Kasumi-1 (cell line): ENCODE measurements at regions not wholly inside any gene's neighbourhood (a gene's known extent, or its start where the extent isn't known, plus 50 kb on each side); places are given as distances from the start of the nearest gene placed in this dataset.

Experiments used
- DNase-seq, 2 experiments: peaks; one replicate each; lab custom pipeline; 2025; lab: John Stamatoyannopoulos, UW

DNA sequence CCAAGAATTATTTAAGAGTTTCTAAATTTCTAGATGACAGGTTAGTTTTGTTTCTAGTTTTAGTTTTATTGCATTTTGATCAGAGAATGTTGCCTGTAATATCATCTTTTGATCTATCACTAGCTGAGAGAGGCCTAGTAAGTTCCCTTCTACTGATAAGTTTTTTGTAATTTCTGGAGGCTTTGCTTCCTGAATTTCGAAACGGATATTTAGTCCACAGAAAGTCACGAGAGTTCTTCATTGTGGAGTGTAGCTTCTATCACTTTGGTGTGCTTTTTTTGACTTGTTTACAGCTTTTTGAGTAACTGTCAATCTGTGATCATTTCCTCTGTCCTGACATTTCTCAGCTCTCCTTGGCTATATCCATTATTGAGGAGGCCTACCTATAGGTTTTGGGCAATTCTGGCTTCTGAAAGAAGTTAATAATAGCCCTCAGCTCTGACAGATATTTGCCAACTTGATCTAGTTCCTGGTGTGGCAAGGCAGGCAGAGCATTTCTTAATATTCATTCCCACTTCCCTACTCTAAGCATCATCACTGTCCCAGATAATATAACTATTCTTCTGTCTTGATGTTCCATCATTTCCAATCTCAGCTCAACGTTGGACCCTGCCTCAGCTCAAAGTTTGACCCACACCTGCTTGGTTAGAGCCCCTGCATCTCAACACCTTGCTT, 171.3 kb downstream of the BLID start:
- no peak for DNase-seq

- no peak for DNase-seq
Measured at GRCh38 chr11:121938076-121938475, 177.9 kb downstream of the BLID start.

DNA sequence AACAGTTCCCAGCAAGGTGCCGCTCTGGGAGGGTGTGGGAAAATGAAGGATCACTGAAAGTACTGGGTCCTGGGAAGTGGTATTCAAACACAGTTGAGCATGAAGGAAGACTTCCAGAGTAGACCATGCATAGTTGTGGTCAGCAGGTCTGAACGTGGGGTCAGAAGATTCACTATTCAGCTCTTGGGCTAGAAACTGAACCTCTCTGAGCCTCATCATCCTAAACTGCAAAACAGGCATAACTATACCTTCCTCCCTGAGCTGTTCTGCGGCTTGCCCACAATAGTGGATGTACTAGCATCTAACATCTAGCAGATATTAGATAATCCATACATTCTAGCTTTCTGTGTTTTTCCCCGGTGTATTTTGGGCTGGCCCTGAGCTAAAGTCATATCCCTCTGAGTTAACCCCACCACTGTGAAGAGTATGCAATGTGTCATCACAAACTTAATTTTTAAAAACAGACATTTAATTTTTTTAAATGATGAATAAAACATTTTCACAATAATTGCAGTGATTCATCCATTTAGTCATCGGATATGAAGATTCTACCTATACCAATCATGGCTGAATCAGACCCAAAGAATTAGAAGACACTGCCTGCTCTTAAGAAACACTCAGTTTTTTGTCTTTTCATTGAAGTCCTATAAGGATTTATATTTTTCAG, 179.1 kb downstream of the BLID start:
- no peak for DNase-seq

DNA sequence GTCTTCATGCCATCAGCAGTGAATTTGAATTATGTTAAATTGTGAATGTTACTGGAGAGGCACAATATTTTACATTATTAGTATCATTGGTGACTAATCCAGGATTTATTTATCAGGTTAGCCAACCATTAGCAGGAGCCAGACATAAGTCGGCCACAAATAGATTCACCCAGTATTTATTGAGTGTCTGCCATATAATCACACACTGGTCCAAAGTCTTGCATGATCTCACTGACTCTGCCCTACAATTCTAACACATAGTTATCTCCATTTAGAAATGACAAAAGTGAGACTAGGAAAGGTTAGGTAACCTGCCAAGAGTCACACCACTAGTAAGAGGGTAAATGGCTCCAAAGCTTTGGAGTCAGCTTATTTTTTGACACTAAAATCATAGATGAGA, 179.6 kb downstream of the BLID start:
- no peak for DNase-seq

DNA sequence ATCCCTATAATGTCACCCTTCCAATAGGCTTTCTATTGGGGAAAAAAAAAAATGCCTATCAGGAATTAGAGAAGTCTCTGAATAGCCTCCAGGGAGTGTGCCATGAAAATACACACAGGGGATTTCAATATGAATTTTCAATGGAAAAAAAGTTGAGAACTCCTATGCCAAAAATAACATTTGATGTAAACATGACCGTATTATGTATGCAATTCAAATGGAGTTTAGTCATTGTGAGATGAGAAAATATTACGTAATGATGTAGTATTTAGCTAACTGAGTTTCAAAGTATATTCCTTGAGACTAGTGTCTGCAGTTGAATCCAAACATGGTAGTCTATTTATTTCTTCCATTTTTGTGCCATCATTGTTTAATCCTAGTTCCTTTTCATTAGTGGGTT, 182.3 kb downstream of the BLID start:
- no peak for DNase-seq

GRCh38 chr11:121933294-121933693, 182.7 kb downstream of the BLID start:
- no peak for DNase-seq

GRCh38 chr11:121932646-121933185, 183.3 kb downstream of the BLID start:
- DNase-seq, result no peak

DNA sequence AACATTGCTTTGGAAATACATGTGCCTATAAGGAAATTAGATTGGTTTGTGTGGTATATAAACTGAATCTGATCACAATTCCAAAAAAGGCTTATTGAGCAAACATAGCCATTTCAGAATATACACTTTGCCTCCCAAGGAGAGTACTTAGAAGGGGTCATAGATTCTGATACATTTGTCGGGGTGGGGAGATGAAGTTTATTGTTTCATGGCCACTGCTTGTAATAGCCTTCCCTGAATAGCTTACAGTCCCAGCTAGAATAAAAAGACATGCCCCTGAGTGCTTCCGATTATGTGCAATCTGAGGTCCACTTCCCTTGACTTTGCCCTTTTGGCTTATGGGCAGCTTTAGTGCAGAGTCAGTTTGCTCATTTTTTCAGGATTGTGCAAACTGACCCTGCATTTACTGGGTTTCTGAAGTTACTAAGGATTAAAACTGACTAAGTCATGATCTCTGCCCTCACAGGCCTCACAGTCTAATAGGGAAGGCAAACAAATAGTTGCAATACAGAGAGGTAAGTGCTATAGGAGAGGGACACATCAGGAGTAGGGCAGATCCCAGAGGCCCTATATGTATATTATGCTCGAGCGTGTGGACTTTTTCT, 184.2 kb downstream of the BLID start:
- no peak for DNase-seq

- DNase-seq, result no peak
Measured at GRCh38 chr11:121931121-121931520, 184.9 kb downstream of the BLID start.

DNA sequence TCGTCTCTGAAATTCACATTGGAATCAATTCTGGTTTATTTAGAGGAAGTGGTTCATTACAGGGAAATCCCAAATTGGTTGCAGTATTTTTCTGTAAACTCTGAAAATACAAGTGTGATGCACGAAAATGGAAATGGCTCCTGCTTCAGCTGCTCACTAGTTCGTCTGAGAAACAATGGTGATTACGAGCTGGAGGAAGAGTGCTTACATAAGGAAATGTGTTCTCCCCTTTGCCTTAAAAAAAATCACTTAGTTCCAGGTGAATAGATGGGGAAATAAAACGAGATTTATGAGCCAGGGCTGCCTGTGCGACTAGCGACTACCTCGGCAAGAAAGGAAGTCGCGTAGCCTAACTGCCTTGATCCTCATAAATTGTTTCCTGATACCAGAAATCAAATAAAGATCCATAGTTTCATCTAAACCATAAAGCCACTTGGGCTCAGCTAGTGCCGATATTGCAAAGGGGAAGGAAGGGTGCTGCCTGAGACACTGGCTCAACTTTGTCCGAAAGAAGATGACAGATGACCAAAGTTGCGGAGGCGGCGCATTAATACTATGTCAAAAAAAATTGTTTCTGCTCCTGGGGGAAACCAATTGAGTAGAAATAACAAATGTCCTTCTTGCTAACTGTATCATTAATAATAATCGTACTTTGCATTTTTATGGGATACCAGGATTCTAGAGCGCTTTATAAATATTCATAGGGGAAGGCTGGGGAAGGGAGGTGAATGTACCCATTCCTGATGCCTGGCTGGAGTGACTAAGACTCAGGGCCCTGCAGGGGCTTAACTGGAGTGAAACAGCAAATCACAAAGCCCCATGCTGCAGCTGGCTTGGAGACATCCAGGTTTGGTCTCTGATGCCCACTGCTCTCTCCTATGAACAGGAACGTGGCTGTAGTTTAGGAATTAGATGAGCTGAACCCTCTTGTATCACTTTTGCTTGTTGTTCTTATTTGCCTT, 185.7 kb downstream of the BLID start:
- no peak for DNase-seq

DNA sequence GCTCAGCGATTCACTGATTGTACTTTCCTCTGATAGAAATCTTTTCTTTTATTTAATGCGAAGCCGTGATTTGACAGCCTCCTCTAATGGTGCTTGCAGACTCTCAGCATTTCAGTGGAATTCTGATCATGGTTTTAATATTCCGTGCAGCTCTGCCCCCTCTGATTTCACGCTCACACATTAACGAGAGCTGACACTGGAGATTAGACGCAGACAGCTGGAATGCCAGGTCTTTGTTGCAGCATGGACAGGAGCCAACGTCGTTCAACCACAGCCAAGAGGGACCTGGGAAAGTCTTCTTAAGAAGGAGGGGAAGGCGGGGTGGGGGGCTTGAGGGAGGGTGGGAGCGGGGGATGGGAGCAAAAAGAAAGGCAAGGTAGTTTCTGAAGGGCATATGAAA, 186.4 kb downstream of the BLID start:
- DNase-seq, result no peak

DNA sequence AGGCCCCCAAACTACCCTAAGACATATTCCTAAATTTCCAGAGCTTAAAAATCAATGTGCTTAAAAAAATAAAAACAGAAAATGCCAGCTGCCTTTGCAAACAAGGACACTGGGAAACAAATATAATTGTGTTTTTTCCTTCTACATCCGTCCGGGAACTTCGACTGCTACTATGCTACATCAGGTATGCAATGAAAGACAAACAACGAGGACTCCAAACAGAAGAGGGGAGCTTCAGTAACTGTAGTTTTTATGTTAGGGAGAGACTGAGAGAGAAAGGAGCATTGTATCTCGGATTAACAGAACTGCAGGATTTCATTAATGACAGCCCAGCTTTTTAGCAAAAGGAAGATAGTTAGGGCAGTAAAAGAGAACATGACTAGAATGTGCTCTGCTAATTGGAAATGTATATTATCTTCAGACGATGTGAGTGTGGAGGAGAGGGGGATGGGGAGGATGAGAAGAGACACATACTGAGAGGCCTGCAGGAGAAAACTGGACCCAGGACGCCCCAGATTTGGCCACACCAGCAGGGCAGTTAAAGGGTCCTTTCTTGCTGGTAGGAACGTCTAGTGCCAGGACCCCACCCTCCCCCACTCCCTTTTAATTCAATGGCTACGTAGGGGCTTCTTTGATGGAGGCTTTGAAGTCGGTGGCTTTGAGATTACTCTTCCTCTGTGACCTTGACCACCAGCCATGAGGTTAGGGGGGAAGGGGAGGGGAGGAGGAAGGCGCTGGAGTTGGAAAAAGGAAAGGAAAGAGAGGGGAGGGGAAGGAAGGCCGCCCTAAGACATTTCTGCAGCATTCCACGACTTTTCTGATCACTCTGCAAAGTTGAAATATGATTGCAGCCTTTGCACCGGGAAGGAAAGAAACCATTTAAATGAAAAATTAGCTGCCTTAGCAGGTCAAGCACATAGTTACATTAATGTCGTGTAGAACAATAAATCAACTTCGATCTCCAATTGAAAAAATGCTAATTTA, 187.1 kb downstream of the BLID start:
- DNase-seq, result no peak

DNA sequence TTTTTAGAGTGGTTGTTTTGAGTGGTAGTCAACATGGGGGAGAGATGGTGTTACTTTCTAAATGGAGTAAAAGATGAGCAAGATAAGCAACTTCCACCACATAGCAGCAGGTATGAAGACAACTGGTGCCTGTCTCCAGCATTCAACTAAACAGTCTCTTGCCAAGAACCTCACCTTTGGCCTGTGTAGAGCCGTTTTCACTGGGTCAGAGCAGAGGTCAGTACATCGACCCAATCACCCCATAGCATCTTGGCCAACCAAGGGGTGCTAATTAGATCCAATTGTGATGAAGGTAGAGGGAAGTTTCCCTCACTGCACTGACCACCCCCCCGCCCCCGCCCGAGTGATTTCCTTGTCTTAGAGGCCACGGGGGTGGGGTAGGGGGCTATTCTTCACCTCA, 188.2 kb downstream of the BLID start:
- DNase-seq, result no peak

- DNase-seq, result no peak
Measured at GRCh38 chr11:121927097-121927785, 188.8 kb downstream of the BLID start.

GRCh38 chr11:121924191-121924590, 191.8 kb downstream of the BLID start:
- no peak for DNase-seq

DNA sequence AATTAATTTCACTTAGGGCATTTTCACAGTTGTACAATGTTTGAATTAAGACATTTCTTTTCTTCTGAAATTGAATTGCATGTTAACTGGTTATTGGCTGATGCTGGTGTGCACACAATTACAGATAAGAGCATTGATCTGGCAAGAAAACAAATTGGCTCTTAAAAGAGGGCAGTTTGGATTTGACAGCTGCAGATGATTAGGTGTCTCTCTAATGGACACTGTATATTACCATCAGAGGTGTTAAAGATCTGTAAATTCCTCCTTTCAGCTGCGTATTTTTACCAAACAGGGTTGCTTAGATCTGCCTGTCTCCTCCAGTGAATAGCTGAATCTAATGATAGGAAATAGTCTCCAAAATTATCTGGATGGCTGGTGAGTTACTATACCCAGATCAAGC, 198.5 kb downstream of the BLID start:
- no peak for DNase-seq

DNA sequence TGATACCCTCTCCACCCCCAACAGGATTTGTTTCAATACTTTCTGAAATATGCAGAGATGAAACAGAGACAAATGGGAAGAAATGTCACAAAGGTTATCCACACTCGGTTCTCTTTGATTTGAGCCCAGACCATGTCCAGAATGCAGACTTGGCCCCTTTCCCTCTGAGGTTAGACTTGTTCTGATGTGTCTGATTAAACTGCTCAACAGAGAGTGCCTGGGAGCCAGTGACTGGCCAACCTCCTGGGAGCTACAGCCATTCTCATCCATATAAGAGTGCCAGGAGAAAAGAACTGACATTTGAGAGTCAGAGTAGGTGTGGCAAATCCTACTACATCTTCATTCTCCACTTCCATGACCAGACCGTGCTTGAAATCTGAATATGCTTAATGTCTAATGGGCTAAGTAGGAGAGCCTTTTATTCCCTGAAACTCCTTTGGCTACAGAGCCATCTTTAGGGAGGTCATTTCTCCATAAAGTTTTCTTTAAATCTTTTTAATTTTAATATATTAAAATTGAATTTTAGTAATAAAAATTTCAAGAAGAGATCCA, 201.4 kb downstream of the BLID start:
- DNase-seq, result no peak

- DNase-seq, result no peak
Measured at GRCh38 chr11:121909596-121909995, 206.4 kb downstream of the BLID start.

DNA sequence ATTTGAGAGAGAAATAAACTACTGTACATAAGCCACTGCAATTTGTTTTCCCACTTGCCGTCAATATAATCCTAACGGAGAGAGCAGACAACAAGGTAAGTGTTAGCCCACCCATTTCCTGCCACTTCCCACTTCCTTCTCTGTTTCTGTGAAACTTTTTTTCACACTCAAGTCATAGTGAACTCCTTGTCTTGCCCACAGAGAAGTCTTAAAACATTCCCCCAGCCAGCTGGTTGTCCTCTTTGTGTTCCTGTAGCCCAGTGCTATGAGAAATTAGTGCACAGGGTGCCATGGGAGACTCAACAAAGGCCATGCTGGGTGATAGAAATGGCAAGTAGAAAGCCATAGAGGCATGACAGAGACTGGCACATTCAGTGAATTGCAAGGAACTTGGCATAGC, 208.6 kb downstream of the BLID start:
- no peak for DNase-seq

DNA sequence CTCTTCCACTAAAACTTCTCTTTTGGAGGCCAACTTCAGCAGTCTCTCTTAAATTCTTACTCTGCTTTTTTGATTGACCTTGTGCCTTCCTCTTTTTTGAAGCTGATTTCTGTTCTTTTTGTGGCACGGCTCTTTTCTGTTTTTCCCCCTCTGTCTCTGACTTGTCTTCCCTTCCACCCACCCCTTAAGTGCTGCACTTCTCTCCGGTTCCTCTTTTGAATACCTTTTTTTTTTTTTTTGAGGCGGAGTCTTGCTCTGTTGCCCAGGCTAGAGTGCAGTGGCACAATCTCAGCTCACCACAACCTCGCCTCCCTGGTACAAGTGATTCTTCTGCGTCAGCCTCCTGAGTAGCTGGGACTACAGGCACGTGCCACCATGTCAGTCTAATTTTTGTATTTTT, 211.9 kb downstream of the BLID start:
- DNase-seq, result no peak
